ENCODE measurements at regions not wholly inside any gene's neighbourhood (a gene's known extent, or its start where the extent isn't known, plus 50 kb on each side); places are given as distances from the start of the nearest gene placed in this dataset.

DNA sequence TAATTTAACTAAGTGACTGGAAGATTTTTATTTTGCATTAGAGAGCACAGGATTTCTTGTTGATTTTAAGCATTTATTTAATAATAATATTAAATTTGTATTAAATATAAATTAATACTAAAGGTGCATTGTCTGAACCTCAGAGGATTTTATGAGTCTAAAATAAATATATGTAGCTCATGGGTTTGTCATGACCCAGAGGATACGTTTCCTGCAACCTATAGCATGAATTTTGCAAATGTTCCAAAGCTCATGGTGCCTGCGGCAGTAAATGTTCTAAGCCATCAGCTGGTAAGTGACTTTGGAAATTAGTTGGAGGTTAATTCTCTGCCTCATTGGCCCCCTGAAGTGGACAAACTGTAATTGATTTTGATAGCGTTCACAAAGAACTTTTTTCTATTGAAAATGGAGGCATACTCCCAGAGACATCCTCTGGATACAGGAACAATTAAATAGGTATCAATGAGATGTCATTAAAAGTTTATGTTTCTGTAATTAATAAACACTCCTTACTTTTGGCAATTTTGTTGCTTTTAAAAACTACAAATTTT is 397.4 kb downstream of the ANKRD7 start:
- TF ChIP-seq POLR2A (IDR thresholded peaks at IDR 0.05; ENCODE audit: low read depth, low read length) (no peak), TAF1 (IDR thresholded peaks at IDR 0.05; ENCODE audit: borderline replicate concordance, low read depth, low read length) (no peak), POLR2AphosphoS5 (IDR thresholded peaks at IDR 0.05; ENCODE audit: low read depth, low read length) (no peak)

Measured in GM12892 (cell line).